Astrocyte of the cerebellum (primary cell): ENCODE measurements at regions not wholly inside any gene's neighbourhood (a gene's known extent, or its start where the extent isn't known, plus 50 kb on each side); places are given as distances from the start of the nearest gene placed in this dataset.

Experiments used
- DNase-seq: peaks from one replicate; pipeline ENCODE4 v3.0.0-alpha.2; 2011; ENCODE audit warnings: low read depth
- H3K4me3 ChIP-seq: 2 replicates; pipeline ENCODE4 v1.5.1; 2011; ENCODE audit warnings: mild to moderate bottlenecking, low read depth, low read length, moderate library complexity
- in situ Hi-C: cut with HindIII; loops from 2 replicates; pipeline ENCODE4 v1.10.0; 2017; ENCODE audit warnings: low sequenced_read_pairs
- TF ChIP-seq, protein P1 (sequence below): IDR thresholded peaks from 2 replicates; pipeline ENCODE4 v1.5.1; 2012; ENCODE audit warnings: low read length, low read depth, moderate library complexity, mild to moderate bottlenecking; ENCODE audit errors: missing control alignments

DNA sequence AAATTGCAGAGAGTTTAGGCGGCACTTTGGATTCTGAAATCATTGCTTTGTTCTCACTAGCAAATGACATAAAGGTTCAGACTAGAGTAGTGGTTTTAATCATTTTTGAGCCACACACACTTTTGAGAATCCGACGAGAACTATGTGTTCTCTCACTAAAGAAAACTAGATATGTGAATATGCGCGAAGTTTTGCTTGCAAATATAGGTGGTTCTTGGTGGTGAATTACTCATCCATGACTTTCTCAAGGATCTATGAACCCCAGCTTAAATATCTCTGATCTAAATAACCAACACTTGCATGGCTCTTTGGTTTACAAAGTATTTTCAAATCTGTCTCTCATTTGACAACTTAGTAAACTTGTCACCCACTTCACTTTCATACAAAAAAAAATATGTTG, 54.8 kb downstream of the NOG start:
- TF ChIP-seq, protein P1, sequence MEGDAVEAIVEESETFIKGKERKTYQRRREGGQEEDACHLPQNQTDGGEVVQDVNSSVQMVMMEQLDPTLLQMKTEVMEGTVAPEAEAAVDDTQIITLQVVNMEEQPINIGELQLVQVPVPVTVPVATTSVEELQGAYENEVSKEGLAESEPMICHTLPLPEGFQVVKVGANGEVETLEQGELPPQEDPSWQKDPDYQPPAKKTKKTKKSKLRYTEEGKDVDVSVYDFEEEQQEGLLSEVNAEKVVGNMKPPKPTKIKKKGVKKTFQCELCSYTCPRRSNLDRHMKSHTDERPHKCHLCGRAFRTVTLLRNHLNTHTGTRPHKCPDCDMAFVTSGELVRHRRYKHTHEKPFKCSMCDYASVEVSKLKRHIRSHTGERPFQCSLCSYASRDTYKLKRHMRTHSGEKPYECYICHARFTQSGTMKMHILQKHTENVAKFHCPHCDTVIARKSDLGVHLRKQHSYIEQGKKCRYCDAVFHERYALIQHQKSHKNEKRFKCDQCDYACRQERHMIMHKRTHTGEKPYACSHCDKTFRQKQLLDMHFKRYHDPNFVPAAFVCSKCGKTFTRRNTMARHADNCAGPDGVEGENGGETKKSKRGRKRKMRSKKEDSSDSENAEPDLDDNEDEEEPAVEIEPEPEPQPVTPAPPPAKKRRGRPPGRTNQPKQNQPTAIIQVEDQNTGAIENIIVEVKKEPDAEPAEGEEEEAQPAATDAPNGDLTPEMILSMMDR, result no peak
- no peak overlapping the region for H3K4me3 ChIP-seq
- no peak for DNase-seq
- in situ Hi-C loops, result no loop called here

- no peak for DNase-seq
- in situ Hi-C loops, result no loop called here
- TF ChIP-seq, protein P1, result no peak
Measured at GRCh38 chr17:56648806-56649205, 55.3 kb downstream of the NOG start.

GRCh38 chr17:56652628-56653027, 59.1 kb downstream of the NOG start:
- in situ Hi-C loops, result no loop called here
- no peak overlapping the region for H3K4me3 ChIP-seq
- TF ChIP-seq, protein P1, result no peak
- no peak for DNase-seq

More at GRCh38 chr17:56648806-56649205, 55.3 kb downstream of the NOG start:
- no peak overlapping the region for H3K4me3 ChIP-seq

GRCh38 chr17:56653877-56654276, 60.4 kb downstream of the NOG start:
- in situ Hi-C loops, result no loop called here
- no peak overlapping the region for H3K4me3 ChIP-seq
- peak; percentile 23 for DNase-seq
- TF ChIP-seq, protein P1, result peak; percentile 63

DNA sequence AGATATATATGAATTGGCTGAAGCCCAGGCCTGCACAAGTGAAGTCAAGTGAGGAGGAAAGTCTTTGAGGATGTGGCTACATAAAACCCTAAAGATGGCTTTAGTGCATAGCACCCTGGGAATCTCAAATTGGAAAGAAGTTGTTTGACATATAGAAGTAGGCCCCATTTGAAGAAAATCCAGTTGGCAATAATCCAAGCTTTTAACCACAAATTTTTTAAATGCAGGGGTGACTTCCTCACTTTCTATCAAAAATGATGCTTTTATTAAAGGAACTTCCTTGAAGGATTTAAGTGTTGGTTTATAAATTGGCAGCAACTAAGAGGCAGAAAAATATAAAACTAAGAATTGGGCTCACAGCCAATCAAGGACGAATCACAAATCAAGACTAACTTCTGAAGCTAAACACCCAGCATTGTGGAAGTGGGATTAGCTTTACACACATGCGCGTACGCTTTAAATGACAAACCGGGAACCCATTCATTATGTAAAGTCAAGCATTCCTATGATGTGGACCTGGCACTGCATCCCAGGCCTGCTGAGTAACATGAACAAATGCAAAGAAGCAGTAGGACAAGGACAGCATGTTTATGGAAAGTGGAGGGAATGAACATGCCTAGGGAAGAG, 63.3 kb downstream of the NOG start:
- TF ChIP-seq, protein P1, result no peak
- in situ Hi-C loops, result no loop called here
- DNase-seq, result no peak
- no peak overlapping the region for H3K4me3 ChIP-seq

- DNase-seq, result no peak
- H3K4me3 ChIP-seq, result no peak overlapping the region
- TF ChIP-seq, protein P1, result no peak
- in situ Hi-C loops, result no loop called here
Measured at GRCh38 chr17:56658648-56659047, 65.1 kb downstream of the NOG start.
